ENCODE measurements at regions not wholly inside any gene's neighbourhood (a gene's known extent, or its start where the extent isn't known, plus 50 kb on each side); places are given as distances from the start of the nearest gene placed in this dataset.

- Histone ChIP-seq H3K27ac (no peak overlapping the region), H3K4me3 (no peak overlapping the region)
These were observed 146.0 kb upstream of the MAST4 start for GRCh38 chr5:66450237-66450636.

GRCh38 chr5:66450988-66451387, 145.2 kb upstream of the MAST4 start:
- H3K27ac ChIP-seq: no peak overlapping the region
- H3K4me3 ChIP-seq: no peak overlapping the region

- no peak overlapping the region for H3K4me3 ChIP-seq
- no peak overlapping the region for H3K27ac ChIP-seq
These were observed 144.1 kb upstream of the MAST4 start for GRCh38 chr5:66452109-66452508.

GRCh38 chr5:66454186-66455078, 141.8 kb upstream of the MAST4 start:
- Histone ChIP-seq H3K4me3 (no peak overlapping the region), H3K27ac (peak overlapping the region in 1 of 21 experiments; percentile 13)

GRCh38 chr5:66459728-66460127, 136.5 kb upstream of the MAST4 start:
- no peak overlapping the region for H3K27ac ChIP-seq

GRCh38 chr5:66467564-66467963, 128.6 kb upstream of the MAST4 start:
- no peak overlapping the region for H3K27ac ChIP-seq
- H3K4me3 ChIP-seq: no peak overlapping the region

More at GRCh38 chr5:66459728-66460127, 136.5 kb upstream of the MAST4 start:
- H3K4me3 ChIP-seq: no peak overlapping the region

- H3K27ac ChIP-seq: no peak overlapping the region
- no peak overlapping the region for H3K4me3 ChIP-seq
These were observed 126.5 kb upstream of the MAST4 start for GRCh38 chr5:66469684-66470083.

- Histone ChIP-seq H3K27ac (no peak overlapping the region), H3K4me3 (no peak overlapping the region)
These were observed 124.2 kb upstream of the MAST4 start for GRCh38 chr5:66472010-66472409.

- no peak overlapping the region for H3K4me3 ChIP-seq
- H3K27ac ChIP-seq: no peak overlapping the region
These were observed 120.5 kb upstream of the MAST4 start for GRCh38 chr5:66475731-66476130.

- H3K4me3 ChIP-seq: no peak overlapping the region
- H3K27ac ChIP-seq: no peak overlapping the region
These were observed 118.6 kb upstream of the MAST4 start for GRCh38 chr5:66477596-66477995.

GRCh38 chr5:66494437-66494836, 101.8 kb upstream of the MAST4 start:
- no peak overlapping the region for H3K4me3 ChIP-seq
- no peak overlapping the region for H3K27ac ChIP-seq

- no peak overlapping the region for H3K27ac ChIP-seq
- H3K4me3 ChIP-seq: no peak overlapping the region
These were observed 97.4 kb upstream of the MAST4 start for GRCh38 chr5:66498791-66499207.

GRCh38 chr5:66503203-66503789, 92.9 kb upstream of the MAST4 start:
- no peak overlapping the region for H3K27ac ChIP-seq
- no peak overlapping the region for H3K4me3 ChIP-seq

GRCh38 chr5:66507106-66507505, 89.1 kb upstream of the MAST4 start:
- no peak overlapping the region for H3K4me3 ChIP-seq
- no peak overlapping the region for H3K27ac ChIP-seq

GRCh38 chr5:66511491-66511890, 84.7 kb upstream of the MAST4 start:
- H3K4me3 ChIP-seq: no peak overlapping the region
- H3K27ac ChIP-seq: no peak overlapping the region

- Histone ChIP-seq H3K4me3 (no peak overlapping the region), H3K27ac (no peak overlapping the region)
These were observed 83.1 kb upstream of the MAST4 start for GRCh38 chr5:66513130-66513529.

- Histone ChIP-seq H3K4me3 (no peak overlapping the region), H3K27ac (no peak overlapping the region)
These were observed 81.0 kb upstream of the MAST4 start for GRCh38 chr5:66515209-66515608.

- Histone ChIP-seq H3K4me3 (no peak overlapping the region), H3K27ac (no peak overlapping the region)
These were observed 79.6 kb upstream of the MAST4 start for GRCh38 chr5:66516550-66516949.

- H3K27ac ChIP-seq: no peak overlapping the region
- no peak overlapping the region for H3K4me3 ChIP-seq
These were observed 78.8 kb upstream of the MAST4 start for GRCh38 chr5:66517351-66517750.

- Histone ChIP-seq H3K27ac (no peak overlapping the region), H3K4me3 (no peak overlapping the region)
These were observed 78.1 kb upstream of the MAST4 start for GRCh38 chr5:66518052-66518451.

- no peak overlapping the region for H3K27ac ChIP-seq
- H3K4me3 ChIP-seq: no peak overlapping the region
These were observed 77.4 kb upstream of the MAST4 start for GRCh38 chr5:66518753-66519152.

All from skin epidermis (tissue), 12 donors.